ENCODE measurements at regions not wholly inside any gene's neighbourhood (a gene's known extent, or its start where the extent isn't known, plus 50 kb on each side); places are given as distances from the start of the nearest gene placed in this dataset.

DNA sequence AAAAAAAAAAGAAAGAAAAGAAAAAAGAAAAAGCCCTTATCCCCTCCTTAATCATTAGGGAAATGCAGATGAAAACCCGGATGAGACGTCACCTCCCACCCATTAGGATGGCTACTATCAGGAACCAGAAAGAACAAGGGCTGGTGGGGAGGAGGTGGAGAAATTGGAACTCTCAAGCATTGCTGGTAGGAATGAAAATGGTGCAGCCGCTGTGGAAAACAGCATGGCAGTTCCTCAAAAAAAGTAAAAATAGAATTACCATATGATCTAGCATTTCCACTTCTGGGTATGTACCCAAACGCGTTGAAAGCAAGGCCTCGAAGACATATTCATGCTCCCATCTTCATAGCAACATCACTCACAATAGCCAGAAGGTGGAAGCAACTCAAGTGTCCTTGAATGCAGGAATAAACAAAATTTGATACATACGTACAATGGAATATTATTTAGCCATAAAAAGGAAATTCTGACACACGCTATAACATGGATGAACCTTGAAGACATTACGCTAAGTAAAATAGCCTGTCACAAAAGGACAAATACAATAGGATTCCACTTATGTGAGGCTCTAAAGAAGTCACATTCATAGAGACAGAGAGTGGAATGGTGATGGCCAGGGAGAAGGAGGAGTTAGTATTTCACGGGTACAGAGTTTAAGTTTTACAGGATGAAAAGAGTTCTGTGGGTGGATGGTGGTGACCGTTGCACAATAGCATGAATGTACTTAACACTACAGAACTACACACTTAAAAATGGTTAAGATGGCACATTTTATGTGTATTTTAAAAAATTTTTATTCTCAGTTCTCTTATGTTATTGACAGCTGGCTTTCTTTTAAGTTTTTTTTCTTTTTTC lies 166.8 kb upstream of the IER5L start:
- Histone ChIP-seq H3K9me2 (ENCODE audit: insufficient read depth) (no peaks in the 10 kb centered on the region), H4K20me1 (ENCODE audit: insufficient read depth) (no peaks in the 10 kb centered on the region), H3K9ac (ENCODE audit: low read length) (0 out of 2 replicates have a peak overlapping the region, but pooled peaks have one; percentile 40), H3K4me2 (ENCODE audit: low read length) (no peak overlapping the region), H2AFZ (ENCODE audit: low read depth, low read length, poor library complexity, severe bottlenecking) (no peak overlapping the region), H3K4me3 (replicated peaks in 1 of 2; ENCODE audit: low read depth in 1 of 2, low read length in 2 of 2) (no peak overlapping the region), H3K27me3 (ENCODE audit: insufficient read depth, low read length) (no peaks in the 10 kb centered on the region), H3K9me3 (ENCODE audit: control insufficient read depth in 1 of 2, insufficient read depth in 1 of 2, low read depth in 1 of 2, low read length in 2 of 2) (no peaks in the 10 kb centered on the region), H3K79me2 (ENCODE audit: insufficient read depth, low read length) (no peaks in the 10 kb centered on the region), H3K27ac (ENCODE audit: low read depth, low read length) (peak overlapping the region; percentile 62; the same call in 1 of the 2 replicates), H3K36me3 (ENCODE audit: control insufficient read depth in 1 of 2, insufficient read depth in 2 of 2, low read length in 2 of 2) (no peaks in the 10 kb centered on the region), H3K4me1 (ENCODE audit: control insufficient read depth in 1 of 2, insufficient read depth in 2 of 2, low read length in 2 of 2) (peaks cover 22 to 42% of the 10 kb centered on the region in 2 experiments)
- ChIA-PET CTCF (no interaction called here), POLR2A (no interaction called here), RAD21 (ENCODE audit: low non-redundant PET in 1 of 2, low total read pairs in 2 of 2, uncharacterized antibody in 2 of 2, unreplicated experiment in 2 of 2) (no interaction called here)
- BruUV-seq (replicated peaks) = no TSS peak
- intact Hi-C loops (cut with micrococcal nuclease) = loop anchor here (5.0 kb wide), 1 partner anchor 62 kb away; no protein-coding TSS in a partner anchor
- ATAC-seq (no peak), DNase-seq (ENCODE audit: low read depth, low spot score) (no peak)
- TF ChIP-seq, protein P1, sequence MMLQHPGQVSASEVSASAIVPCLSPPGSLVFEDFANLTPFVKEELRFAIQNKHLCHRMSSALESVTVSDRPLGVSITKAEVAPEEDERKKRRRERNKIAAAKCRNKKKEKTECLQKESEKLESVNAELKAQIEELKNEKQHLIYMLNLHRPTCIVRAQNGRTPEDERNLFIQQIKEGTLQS (IDR thresholded peaks at IDR 0.05) = no peak
- no peak for TF ChIP-seq ZFX (IDR thresholded peaks at IDR 0.05)
- TF ChIP-seq ELF1 (IDR thresholded peaks at IDR 0.05; ENCODE audit: borderline replicate concordance, low read depth) = no peak
- TF ChIP-seq TCF7L2 (IDR thresholded peaks at IDR 0.05; ENCODE audit: borderline replicate concordance, extremely low read depth, insufficient read depth, insufficient read length) = no peak
- TF ChIP-seq POLR2A (IDR thresholded peaks at IDR 0.05; ENCODE audit: borderline replicate concordance, extremely low read depth, insufficient read depth, insufficient read length) = no peak
- TF ChIP-seq EGR1 (IDR thresholded peaks at IDR 0.05; ENCODE audit: low read depth) = no peak
- TF ChIP-seq CEBPB (IDR thresholded peaks at IDR 0.05; ENCODE audit: low read depth) = no peak
- TF ChIP-seq SRF (IDR thresholded peaks at IDR 0.05; ENCODE audit: low read depth) = no peak
- no peak for TF ChIP-seq EZH2phosphoT487 (IDR thresholded peaks at IDR 0.05; ENCODE audit: borderline replicate concordance)
- TF ChIP-seq JUND (IDR thresholded peaks at IDR 0.05) = no peak
